T47D (cell line): ENCODE measurements at regions not wholly inside any gene's neighbourhood (a gene's known extent, or its start where the extent isn't known, plus 50 kb on each side); places are given as distances from the start of the nearest gene placed in this dataset.
A peak's percentile ranks its signal among the peaks of the same experiment; 100 is the strongest.

Experiments
- DNase-seq, 2 experiments: peaks; one replicate each; pipeline versions ENCODE4 v3.0.0 to v3.0.0-alpha.2; 2011 to 2012; ENCODE audit warnings: low read depth in 1 of 2, low spot score in 1 of 2
- JUND ChIP-seq: IDR thresholded peaks from 2 replicates; pipeline ENCODE4 v1.6.1; 2012; ENCODE audit warnings: low read depth
- in situ Hi-C: cut with HindIII; loops from 2 replicates; pipeline ENCODE4 v1.10.0; 2016; ENCODE audit warnings: low sequenced_read_pairs, low pct_unique_long_range_greater_than_20kb

DNA sequence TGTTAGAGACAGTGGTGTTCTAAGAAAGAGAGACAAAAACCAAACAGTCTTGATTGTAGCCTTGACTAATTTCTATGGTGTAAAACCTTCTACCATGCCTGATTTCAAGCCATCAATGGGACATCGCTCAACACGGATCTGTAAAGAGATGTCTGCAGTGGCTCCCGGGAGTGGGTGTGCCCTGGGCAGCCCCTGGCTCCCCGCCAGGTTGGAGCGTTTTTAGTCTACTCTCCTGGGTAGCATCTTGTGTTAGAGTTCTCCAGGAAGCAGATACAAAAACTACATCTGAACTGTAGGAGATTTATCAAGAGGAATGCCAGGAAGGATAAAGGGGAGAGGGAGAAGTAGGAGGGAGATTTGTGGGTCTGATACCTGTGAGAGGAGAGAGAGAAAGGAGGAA lies 1212.9 kb downstream of the BCL11B start:
- no peak for TF ChIP-seq JUND
- in situ Hi-C loops, result no loop called here
- DNase-seq, result no peak

DNA sequence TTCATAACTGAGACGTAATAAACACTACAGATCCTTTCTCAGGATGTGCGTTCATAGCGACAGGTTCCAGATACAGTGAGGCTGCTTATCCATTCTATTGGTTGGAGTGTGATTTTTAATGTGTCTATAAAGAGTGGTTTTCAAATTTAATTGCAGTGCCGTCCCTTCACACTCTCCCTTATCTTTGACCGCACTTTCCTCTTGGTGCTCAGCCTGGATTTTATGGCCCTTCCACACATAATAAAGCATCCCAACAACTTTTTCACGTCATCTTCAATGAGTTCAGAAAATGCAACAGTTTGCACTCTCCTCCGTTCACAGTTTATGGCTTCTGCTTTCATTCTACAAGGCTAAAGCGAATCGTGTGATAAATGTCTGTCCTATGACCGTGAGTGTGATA lies 1209.9 kb downstream of the BCL11B start:
- DNase-seq, result no peak
- in situ Hi-C loops, result no loop called here

DNA sequence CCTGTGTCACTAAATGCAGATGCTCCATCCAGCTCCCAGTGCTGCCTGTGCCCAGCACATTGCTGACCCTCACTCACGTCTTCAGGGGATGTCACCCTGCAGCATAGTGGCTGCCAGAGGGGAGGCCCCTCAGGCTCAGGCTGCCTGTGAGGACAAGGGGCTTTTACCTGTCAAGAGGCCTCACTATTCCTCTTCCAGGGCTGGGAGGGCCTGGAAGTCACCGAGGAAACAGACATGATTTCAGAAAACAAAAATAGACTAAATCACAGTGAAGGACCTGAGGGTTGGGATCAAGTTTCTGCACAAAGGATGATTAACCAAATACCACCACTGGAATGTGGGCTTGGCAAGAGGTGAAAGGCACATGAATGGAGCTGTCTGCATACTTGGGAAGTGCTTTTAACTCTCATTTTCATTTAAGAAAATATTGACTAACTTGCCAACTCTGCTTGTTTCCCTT lies 1202.3 kb downstream of the BCL11B start:
- TF ChIP-seq JUND, result no peak
- DNase-seq, result peak in 1 of 2 experiments; percentile 62
- in situ Hi-C loops, result no loop called here

More for the DNA sequence above, 1209.9 kb downstream of the BCL11B start:
- TF ChIP-seq JUND, result no peak

DNA sequence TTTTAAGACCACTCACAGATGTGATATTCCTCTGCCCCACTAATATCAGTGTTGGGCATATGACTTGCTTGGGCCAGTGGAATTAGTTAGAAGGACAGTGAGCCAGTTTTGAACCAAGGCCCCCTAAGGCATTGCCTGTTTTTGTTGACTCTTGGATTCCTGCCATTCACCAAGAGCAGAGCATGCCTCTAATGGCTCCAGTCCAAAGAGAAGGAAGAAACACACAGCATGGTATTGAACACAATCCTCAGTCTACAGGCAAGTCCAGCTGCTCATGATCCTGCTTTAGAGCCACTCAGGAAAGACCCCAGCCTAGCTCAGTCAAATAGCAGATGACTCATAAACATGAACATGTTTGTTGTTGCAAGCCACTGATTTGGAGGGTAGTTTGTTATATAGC lies 1201.5 kb downstream of the BCL11B start:
- peak in 1 of 2 experiments; percentile 54 for DNase-seq
- in situ Hi-C loops, result no loop called here
- no peak for TF ChIP-seq JUND

DNA sequence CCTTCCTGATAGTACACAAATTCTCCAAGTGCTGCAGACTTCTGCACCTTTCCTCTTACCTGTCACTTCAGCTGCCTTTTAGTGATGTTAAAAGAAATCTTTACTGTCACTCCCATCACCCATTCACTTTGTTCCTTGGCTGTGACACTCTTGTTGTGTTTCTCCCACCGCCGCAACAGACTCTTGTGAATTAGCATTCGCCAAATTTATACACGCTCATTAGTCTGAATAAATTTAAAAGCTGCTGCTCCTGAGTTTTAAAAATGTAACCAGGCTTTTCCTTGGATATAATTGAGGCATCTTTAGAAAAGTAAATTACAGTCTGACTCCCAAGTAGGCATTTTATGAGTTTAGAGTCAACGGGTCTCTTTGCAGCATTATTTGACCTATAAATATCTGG lies 1197.9 kb downstream of the BCL11B start:
- TF ChIP-seq JUND, result no peak
- in situ Hi-C loops, result no loop called here
- no peak for DNase-seq

DNA sequence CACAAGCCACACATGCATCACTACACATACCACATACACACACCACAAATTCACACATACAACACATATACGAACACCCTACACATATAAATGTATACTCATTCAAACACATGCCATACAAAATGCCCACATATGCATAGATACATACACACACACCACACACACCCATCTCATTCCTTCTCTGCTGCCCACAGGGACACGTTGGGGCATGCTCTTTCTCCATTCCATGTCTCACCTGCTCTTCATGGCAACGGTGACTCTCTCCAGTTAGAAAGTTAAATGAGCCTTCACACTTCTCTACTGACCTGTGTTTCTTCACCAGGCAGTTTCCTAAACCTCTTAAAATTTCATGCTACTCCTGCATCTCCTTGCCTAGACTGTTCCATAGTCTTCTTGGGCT lies 1194.8 kb downstream of the BCL11B start:
- no peak for TF ChIP-seq JUND
- in situ Hi-C loops, result no loop called here
- DNase-seq, result no peak

DNA sequence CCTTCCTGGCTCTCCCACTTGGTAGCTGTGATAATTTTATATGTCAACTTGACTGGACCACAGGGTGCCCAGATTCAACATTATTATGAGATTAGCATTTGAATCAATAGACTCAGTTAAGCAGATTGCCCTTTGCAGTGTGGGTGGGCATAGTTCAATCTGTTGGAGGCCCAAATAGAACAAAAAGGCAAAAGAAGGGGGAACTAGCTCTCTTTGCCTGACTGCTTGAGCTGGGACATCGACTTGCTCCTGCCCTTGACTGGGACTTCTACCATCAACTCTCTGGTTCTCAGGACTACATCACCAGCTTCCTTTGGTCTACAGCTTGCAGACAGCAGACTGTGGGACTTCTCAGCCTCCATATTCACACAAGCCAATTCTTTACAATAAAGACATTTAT lies 1189.2 kb downstream of the BCL11B start:
- in situ Hi-C loops, result no loop called here
- DNase-seq, result no peak
- TF ChIP-seq JUND, result no peak

DNA sequence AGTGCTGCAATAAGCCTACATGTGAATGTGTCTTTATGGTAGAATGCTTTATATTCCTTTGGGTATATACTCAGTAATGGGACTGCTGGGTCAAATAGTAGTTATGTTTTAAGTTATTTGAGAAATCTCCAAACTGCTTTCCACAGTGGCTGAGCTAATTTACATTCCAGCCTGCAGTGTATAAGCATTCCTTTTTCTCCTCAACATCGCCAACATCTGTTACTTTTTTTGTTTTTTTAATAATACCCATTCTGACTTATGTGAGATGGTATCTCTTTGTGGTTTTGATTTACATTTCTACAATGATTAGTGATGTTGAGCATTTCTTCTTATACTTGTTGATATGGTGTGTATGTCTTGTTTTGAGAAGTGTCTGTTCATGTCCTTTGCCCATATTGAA lies 1186.2 kb downstream of the BCL11B start:
- in situ Hi-C loops, result no loop called here
- DNase-seq, result no peak
- no peak for TF ChIP-seq JUND

DNA sequence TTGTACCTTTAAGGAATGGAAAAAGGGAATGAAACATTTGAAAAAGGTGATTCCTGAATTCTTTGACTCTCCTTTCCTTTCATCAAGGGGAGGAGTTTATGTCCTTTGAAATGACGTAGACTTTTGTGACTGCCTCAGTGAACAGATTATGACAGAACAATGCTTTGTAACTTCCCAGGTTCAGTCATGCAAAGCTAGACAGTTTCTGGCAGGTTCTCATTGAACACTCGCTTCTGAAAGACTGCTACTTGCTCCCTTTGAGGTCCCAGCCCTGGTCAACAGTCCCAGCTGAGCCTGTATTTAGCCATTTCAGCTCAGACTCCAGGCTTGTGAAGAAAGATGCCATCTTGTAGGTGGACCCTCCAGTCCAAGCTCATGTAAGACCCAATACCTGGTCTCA lies 1178.9 kb downstream of the BCL11B start:
- in situ Hi-C loops, result no loop called here
- DNase-seq, result no peak
- no peak for TF ChIP-seq JUND

DNA sequence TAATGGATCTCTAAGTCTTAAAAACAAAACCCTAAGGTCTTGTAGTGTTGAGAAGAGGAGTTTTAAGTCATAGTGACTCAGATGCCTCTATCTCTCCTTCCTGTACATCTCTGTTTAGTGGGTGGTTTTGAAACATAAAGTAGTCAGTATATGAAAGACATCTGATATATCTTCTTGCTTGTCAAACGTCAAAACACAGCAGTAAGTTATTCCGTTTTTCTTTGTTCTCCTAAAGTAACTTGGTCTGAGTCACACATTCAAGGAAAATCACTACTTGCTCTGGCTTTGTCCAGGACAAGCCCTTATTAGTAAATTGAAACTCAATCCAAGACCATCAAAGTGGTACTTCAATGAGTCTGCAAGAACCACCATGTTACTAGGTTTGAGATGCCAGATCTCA lies 1172.5 kb downstream of the BCL11B start:
- no peak for TF ChIP-seq JUND
- in situ Hi-C loops, result no loop called here

DNA sequence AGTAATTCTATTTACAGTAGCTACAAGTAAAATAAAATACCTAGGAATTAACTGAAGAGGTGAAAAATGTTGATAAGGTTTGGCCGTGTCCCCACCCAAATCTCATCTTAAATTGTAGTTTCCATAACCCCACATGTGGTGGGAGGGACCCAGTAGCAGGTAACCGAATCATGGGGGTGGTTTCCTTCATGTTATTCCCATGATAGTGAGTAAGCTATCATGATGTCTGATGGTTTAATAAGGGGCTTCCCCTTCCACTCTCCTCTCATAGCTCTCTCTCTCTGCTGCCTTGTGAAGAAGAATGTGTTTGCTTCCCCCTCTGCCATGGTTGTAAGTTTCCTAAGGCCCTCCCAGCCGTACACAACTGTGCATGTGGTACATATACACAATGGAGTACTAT lies 1170.7 kb downstream of the BCL11B start:
- DNase-seq, result no peak
- in situ Hi-C loops, result no loop called here
- TF ChIP-seq JUND, result no peak

More for the DNA sequence above, 1172.5 kb downstream of the BCL11B start:
- no peak for DNase-seq

DNA sequence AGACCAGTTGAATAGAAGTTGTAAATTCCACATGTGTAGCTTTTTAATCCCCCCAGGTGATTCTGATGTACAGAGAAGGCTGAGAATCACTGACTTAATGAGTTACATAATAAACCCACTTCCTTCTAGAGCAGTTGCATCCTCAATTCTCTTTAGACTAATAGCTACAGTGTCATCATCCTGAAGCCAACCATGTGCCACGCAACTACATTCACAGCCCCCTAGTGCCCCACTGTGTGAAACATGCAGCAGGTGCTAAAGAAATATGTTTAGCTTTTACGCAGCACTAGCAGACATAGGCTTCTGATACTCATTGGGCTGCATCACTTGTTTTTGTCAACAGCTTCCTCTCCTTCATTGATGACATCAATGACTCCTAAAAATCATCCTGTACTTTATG lies 1168.3 kb downstream of the BCL11B start:
- in situ Hi-C loops, result no loop called here
- DNase-seq, result no peak
- no peak for TF ChIP-seq JUND

DNA sequence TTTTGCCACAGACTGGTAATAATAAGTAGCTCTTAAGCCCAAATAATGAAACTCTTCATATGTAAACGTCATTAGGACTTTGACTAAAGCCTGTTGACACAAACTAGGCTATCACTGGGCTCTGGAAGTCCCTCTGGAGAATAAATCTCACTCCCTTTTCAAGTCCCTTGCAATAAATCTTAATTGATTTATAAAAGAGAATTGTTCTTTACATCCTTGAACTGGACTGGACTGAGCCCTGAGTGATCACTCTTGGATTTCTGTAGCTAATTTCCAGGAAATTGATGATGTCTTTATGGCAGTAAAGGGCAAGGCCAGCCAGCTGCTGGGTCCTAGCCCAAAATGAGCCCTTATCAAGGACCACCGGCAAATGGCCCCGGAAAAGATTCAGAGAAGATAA lies 1162.7 kb downstream of the BCL11B start:
- DNase-seq, result no peak
- in situ Hi-C loops, result no loop called here
- TF ChIP-seq JUND, result no peak

DNA sequence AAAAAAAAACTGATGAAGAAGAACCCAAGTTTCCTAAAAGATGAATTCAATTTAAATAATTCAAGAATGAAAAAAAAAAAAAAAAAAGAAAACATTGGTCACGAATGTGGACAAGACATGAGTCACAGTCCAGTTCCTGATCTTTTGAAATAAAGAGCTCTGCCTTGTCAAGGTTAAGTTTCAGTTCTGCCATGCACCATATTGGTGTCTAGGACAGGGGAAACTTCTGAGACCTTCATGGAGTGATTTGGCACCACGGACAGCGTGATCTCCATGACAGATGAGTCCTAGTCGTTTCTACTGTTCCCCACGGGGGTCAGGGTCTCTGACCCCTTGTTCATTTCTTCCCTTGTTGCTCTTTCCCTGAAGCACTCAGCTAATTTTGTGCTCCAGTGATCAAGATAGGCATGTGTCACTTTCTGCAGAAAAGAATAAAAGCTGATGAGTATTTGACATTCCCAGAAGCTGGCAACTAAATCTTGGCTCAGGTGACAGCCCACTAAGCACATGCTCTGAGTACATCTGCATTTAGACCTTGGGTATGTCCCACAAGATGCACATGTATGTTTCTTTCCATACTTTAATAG lies 1159.7 kb downstream of the BCL11B start:
- in situ Hi-C loops, result no loop called here
- no peak for DNase-seq
- TF ChIP-seq JUND, result no peak
